ENCODE measurements at regions not wholly inside any gene's neighbourhood (a gene's known extent, or its start where the extent isn't known, plus 50 kb on each side); places are given as distances from the start of the nearest gene placed in this dataset.
A peak's percentile ranks its signal among the peaks of the same experiment; 100 is the strongest.
"Not testable (repeated sequence)": the region's sequence is repeated elsewhere in the genome, so short reads cannot be mapped to it uniquely, and the experiment has no call there.

- H3K27ac ChIP-seq = not testable (repeated sequence)
Measured at GRCh38 chr12:39699079-39699478, 79.5 kb upstream of the ABCD2 start.

GRCh38 chr12:39697108-39697507 lies 77.5 kb upstream of the ABCD2 start:
- TF ChIP-seq CTCF (conservative IDR thresholded peaks at IDR 0.05) (no peak), ZFX (IDR thresholded peaks at IDR 0.05) (no peak)
- H3K27ac ChIP-seq = no peak overlapping the region

- H3K27ac ChIP-seq = no peak overlapping the region
- TF ChIP-seq CTCF (conservative IDR thresholded peaks at IDR 0.05) = peak; percentile 65
- TF ChIP-seq ZFX (IDR thresholded peaks at IDR 0.05) = no peak
Measured at GRCh38 chr12:39692258-39692853, 72.8 kb upstream of the ABCD2 start.

- no peak overlapping the region for H3K27ac ChIP-seq
Measured at GRCh38 chr12:39685854-39686657, 66.5 kb upstream of the ABCD2 start.

DNA sequence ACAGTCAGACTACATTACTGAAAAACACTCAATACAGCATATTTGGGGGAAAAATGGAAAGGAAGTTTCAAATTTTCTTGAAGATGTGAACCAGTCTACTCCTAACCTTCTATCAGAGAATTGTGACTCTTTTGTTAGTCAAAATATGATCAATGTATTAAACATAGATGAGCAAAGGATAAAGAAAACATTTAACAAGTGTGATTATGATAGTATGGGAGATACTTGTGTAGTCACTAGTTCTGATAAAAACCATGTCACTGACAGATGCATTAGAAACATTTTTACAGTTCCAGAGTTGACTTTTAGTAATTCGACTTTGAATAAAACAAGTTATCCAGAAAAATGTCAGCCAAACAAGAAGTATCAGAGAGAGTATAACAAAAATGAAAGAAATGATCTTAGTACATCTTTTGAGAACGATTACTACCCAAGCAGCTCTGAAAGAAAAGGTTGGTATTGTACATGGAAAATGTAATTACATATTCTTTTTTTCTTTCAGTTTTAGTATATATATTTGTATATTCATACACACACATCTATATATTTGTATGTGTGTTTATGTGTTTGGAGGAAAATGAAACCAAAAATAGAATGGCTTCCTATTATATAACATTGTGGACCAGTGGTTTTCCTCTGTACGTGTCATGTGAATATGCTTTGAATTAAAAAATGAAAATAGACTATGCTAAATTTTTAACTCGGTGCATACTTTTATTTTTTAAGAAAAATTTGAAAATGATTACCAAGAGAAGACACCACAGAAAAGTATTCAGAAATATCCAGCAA lies 63.3 kb upstream of the ABCD2 start:
- TF ChIP-seq ZFX (IDR thresholded peaks at IDR 0.05) (no peak), CTCF (conservative IDR thresholded peaks at IDR 0.05) (no peak)
- H3K27ac ChIP-seq = no peak overlapping the region

More at GRCh38 chr12:39685854-39686657, 66.5 kb upstream of the ABCD2 start:
- TF ChIP-seq CTCF (conservative IDR thresholded peaks at IDR 0.05) (no peak), ZFX (IDR thresholded peaks at IDR 0.05) (no peak)

- TF ChIP-seq CTCF (conservative IDR thresholded peaks at IDR 0.05) (peak; percentile 11; the same call in 1 of the 2 replicates), ZFX (IDR thresholded peaks at IDR 0.05) (no peak)
- no peak overlapping the region for H3K27ac ChIP-seq
Measured at GRCh38 chr12:39675263-39675662, 55.7 kb upstream of the ABCD2 start.

DNA sequence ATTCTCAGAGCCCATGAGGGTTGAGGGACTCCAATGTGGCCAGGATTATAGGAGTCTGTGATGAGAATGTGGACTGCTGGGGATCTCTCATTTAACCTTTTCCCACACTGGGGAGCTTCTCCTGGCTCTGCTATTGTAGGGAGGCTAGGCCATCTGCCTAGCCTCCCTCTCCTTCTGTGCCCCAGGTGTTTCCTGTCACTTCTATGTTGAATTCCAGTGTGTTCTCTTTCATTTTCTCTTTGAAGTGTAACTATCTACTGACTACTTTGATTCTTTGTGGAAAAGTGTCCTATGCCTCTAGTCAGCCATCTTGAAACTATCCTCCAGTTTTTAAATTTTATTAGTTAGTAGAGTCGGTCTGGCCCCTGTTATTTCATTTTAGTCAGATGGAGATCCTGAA lies 53.4 kb upstream of the ABCD2 start:
- H3K27ac ChIP-seq = no peak overlapping the region
- TF ChIP-seq CTCF (conservative IDR thresholded peaks at IDR 0.05) = no peak
- no peak for TF ChIP-seq ZFX (IDR thresholded peaks at IDR 0.05)

Measured in C4-2B (cell line).